ENCODE measurements at regions not wholly inside any gene's neighbourhood (a gene's known extent, or its start where the extent isn't known, plus 50 kb on each side); places are given as distances from the start of the nearest gene placed in this dataset.

- TF ChIP-seq ESRRA (CRISPR knock-in tag; IDR thresholded peaks at IDR 0.05; ENCODE audit: low read depth) (no peak), CBFB (CRISPR knock-in tag; IDR thresholded peaks at IDR 0.05) (no peak), PBX3 (CRISPR knock-in tag; IDR thresholded peaks at IDR 0.05; ENCODE audit: borderline replicate concordance) (no peak), CTCF (CRISPR knock-in tag; IDR thresholded peaks at IDR 0.05) (no peak), ISL2 (CRISPR knock-in tag; IDR thresholded peaks at IDR 0.05) (no peak), THRA (CRISPR knock-in tag; IDR thresholded peaks at IDR 0.05; ENCODE audit: borderline replicate concordance) (no peak), SCMH1 (CRISPR knock-in tag; IDR thresholded peaks at IDR 0.05; ENCODE audit: borderline replicate concordance) (no peak), ZBTB40 (IDR thresholded peaks at IDR 0.05) (no peak), ZBTB40 (CRISPR knock-in tag; IDR thresholded peaks at IDR 0.05) (no peak), TAF1 (CRISPR knock-in tag; IDR thresholded peaks at IDR 0.05) (no peak), ATF7 (IDR thresholded peaks at IDR 0.05) (no peak), ATF7 (CRISPR knock-in tag; IDR thresholded peaks at IDR 0.05) (no peak), ZSCAN20 (CRISPR knock-in tag; IDR thresholded peaks at IDR 0.05; ENCODE audit: borderline replicate concordance) (no peak)
Observed at GRCh38 chr9:107738789-107739188, 249.2 kb upstream of the KLF4 start.

Measured in HepG2 (cell line).